Ovary (tissue), 3 donors: ENCODE measurements at regions not wholly inside any gene's neighbourhood (a gene's known extent, or its start where the extent isn't known, plus 50 kb on each side); places are given as distances from the start of the nearest gene placed in this dataset.

Experiments used
- EP300 ChIP-seq: sonication (generic); formaldehyde crosslinking; IDR thresholded peaks from one replicate; pipeline ENCODE4 v1.6.1; 2017; ENCODE audit warnings: antibody characterized with exemption
- TF ChIP-seq, protein P1 (sequence below), 3 donors: fragments of 450-650 bp in 2 of 3; fragments of 200-600 bp in 1 of 3; IDR thresholded peaks; one replicate each; pipeline versions ENCODE4 v1.5.1 to v1.8.0; 2016 to 2022; ENCODE audit warnings: antibody characterized with exemption in 3 of 3, mild to moderate bottlenecking in 1 of 3
- donor health status: DM: no; HTN: no; CAD: no.

- TF ChIP-seq, protein P1, sequence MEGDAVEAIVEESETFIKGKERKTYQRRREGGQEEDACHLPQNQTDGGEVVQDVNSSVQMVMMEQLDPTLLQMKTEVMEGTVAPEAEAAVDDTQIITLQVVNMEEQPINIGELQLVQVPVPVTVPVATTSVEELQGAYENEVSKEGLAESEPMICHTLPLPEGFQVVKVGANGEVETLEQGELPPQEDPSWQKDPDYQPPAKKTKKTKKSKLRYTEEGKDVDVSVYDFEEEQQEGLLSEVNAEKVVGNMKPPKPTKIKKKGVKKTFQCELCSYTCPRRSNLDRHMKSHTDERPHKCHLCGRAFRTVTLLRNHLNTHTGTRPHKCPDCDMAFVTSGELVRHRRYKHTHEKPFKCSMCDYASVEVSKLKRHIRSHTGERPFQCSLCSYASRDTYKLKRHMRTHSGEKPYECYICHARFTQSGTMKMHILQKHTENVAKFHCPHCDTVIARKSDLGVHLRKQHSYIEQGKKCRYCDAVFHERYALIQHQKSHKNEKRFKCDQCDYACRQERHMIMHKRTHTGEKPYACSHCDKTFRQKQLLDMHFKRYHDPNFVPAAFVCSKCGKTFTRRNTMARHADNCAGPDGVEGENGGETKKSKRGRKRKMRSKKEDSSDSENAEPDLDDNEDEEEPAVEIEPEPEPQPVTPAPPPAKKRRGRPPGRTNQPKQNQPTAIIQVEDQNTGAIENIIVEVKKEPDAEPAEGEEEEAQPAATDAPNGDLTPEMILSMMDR (IDR thresholded peaks at IDR 0.05) = no peak
- TF ChIP-seq EP300 = no peak
Observed at GRCh38 chr6:56904068-56904467, 50.8 kb upstream of the BEND6 start.
